H1 (cell line): ENCODE measurements at regions not wholly inside any gene's neighbourhood (a gene's known extent, or its start where the extent isn't known, plus 50 kb on each side); places are given as distances from the start of the nearest gene placed in this dataset.

Experiments used
- ASH2L ChIP-seq: fragments of 200-600, 300-600 bp; sonication (generic); IDR thresholded peaks from one replicate; pipeline ENCODE4 v1.7.1; 2017; ENCODE audit warnings: low read length
- CHD7 ChIP-seq: fragments of 300-600 bp; sonication (generic); IDR thresholded peaks from 2 replicates; pipeline ENCODE4 v1.7.1; 2012; ENCODE audit warnings: low read length, moderate library complexity, mild to moderate bottlenecking, inconsistent platforms; ENCODE audit not compliant: insufficient replicate concordance
- RFX5 ChIP-seq: IDR thresholded peaks from 2 replicates; pipeline ENCODE4 v1.6.1; 2011; ENCODE audit warnings: low read depth, low read length, improper control_type of control experiment, borderline replicate concordance

- TF ChIP-seq CHD7, result no peak
- no peak for TF ChIP-seq RFX5
- TF ChIP-seq ASH2L, result no peak
These were observed 342.4 kb upstream of the ETAA1 start (continued) for GRCh38 chr2:67054728-67055127.
